ENCODE measurements at regions not wholly inside any gene's neighbourhood (a gene's known extent, or its start where the extent isn't known, plus 50 kb on each side); places are given as distances from the start of the nearest gene placed in this dataset.

- TF ChIP-seq CTCF (IDR thresholded peaks at IDR 0.05) (peak in 1 of 5 experiments; percentile 12), POLR2A (IDR thresholded peaks at IDR 0.05) (no peak), EP300 (IDR thresholded peaks at IDR 0.05) (peak in 1 of 2 donors; percentile 62)
Observed at GRCh38 chr20:19889011-19889953, 127.9 kb upstream of the NAA20 start.

Data from tibial nerve (tissue), 4 donors.